Hepatocyte (in vitro differentiated cells): ENCODE measurements at regions not wholly inside any gene's neighbourhood (a gene's known extent, or its start where the extent isn't known, plus 50 kb on each side); places are given as distances from the start of the nearest gene placed in this dataset.

Source experiments
- DNase-seq: peaks from one replicate; pipeline ENCODE4 v3.0.0-alpha.2; 2016; ENCODE audit warnings: low spot score
- H2AFZ ChIP-seq: fragments of 200-600 bp; sonication (generic); 2 replicates; pipeline ENCODE4 v1.6.0; 2016; ENCODE audit warnings: antibody characterized with exemption, mild to moderate bottlenecking
- H3K27ac ChIP-seq: fragments of 200-600 bp; sonication (generic); 2 replicates; pipeline ENCODE4 v1.5.1; 2016; ENCODE audit warnings: mild to moderate bottlenecking
- H3K27me3 ChIP-seq: fragments of 200-600 bp; sonication (generic); 2 replicates; pipeline ENCODE4 v1.6.1; 2016
- H3K36me3 ChIP-seq: fragments of 200-600 bp; sonication (generic); replicated peaks from 2 replicates; pipeline ENCODE4 v1.5.1; 2016; ENCODE audit warnings: low read depth; ENCODE audit not compliant: insufficient read depth
- H3K4me1 ChIP-seq: fragments of 200-600 bp; sonication (generic); 2 replicates; pipeline ENCODE4 v1.5.1; 2016; ENCODE audit warnings: mild to moderate bottlenecking, moderate library complexity; ENCODE audit not compliant: insufficient read depth
- H3K4me2 ChIP-seq: fragments of 200-600 bp; sonication (generic); 2 replicates; pipeline ENCODE4 v1.6.0; 2016
- H3K4me3 ChIP-seq: fragments of 200-600 bp; sonication (generic); 2 replicates; pipeline ENCODE4 v1.5.1; 2016; ENCODE audit warnings: mild to moderate bottlenecking
- H3K79me2 ChIP-seq: fragments of 200-600 bp; sonication (generic); 2 replicates; pipeline ENCODE4 v1.6.0; 2017; ENCODE audit warnings: mild to moderate bottlenecking
- H3K9me2 ChIP-seq: fragments of 200-600 bp; sonication (generic); replicated peaks from 2 replicates; pipeline ENCODE4 v1.6.0; 2017; ENCODE audit warnings: mild to moderate bottlenecking; ENCODE audit not compliant: insufficient read depth
- H3K9me3 ChIP-seq: fragments of 200-600 bp; sonication (generic); 2 replicates; pipeline ENCODE4 v1.5.1; 2016; ENCODE audit warnings: low read depth, mild to moderate bottlenecking
- H4K20me1 ChIP-seq: fragments of 200-600 bp; sonication (generic); 2 replicates; pipeline ENCODE4 v1.6.0; 2016; ENCODE audit warnings: mild to moderate bottlenecking; ENCODE audit not compliant: insufficient read depth, poor library complexity, severe bottlenecking
- CTCF ChIP-seq: fragments of 200-600 bp; sonication (generic); IDR thresholded peaks from 2 replicates; pipeline ENCODE4 v1.5.1; 2016; ENCODE audit warnings: antibody characterized with exemption, mild to moderate bottlenecking; ENCODE audit not compliant: poor library complexity
- EZH2 ChIP-seq: fragments of 200-600 bp; sonication (generic); IDR thresholded peaks from 2 replicates; pipeline ENCODE4 v1.6.1; 2016; ENCODE audit warnings: antibody characterized with exemption, mild to moderate bottlenecking, borderline replicate concordance
- EZH2phosphoT487 ChIP-seq: fragments of 200-600 bp; sonication (generic); IDR thresholded peaks from one replicate; pipeline ENCODE4 v1.6.1; 2018; ENCODE audit warnings: antibody characterized with exemption, mild to moderate bottlenecking, low read depth, moderate library complexity; ENCODE audit not compliant: unreplicated experiment, severe bottlenecking
- WGBS: methylation state at CpG from one replicate; pipeline ENCODE4 v1.1.6; 2016; ENCODE audit warnings: low lambda C conversion rate; ENCODE audit errors: missing lambda C conversion rate; 5-methylcytosine and 5-hydroxymethylcytosine counted together

- Histone ChIP-seq H3K9me2 (no peaks in the 10 kb centered on the region), H3K9me3 (no peaks in the 10 kb centered on the region), H3K4me2 (no peak overlapping the region), H3K4me3 (no peak overlapping the region), H3K4me1 (no peaks in the 10 kb centered on the region), H2AFZ (no peak overlapping the region), H3K79me2 (no peaks in the 10 kb centered on the region), H4K20me1 (no peaks in the 10 kb centered on the region), H3K27me3 (no peaks in the 10 kb centered on the region), H3K27ac (no peak overlapping the region), H3K36me3 (no peaks in the 10 kb centered on the region)
- whole genome bisulfite sequencing, result 80% methylated on average over 9 of the region's 9 CpGs
- no peak for TF ChIP-seq CTCF
- no peak for TF ChIP-seq EZH2phosphoT487
- TF ChIP-seq EZH2, result no peak
- no peak for DNase-seq
Measured at GRCh38 chr1:4468804-4469514, 185.4 kb upstream of the AJAP1 start.

GRCh38 chr1:4476394-4476793, 178.0 kb upstream of the AJAP1 start:
- H3K27ac ChIP-seq, result no peak overlapping the region
- no peaks in the 10 kb centered on the region for H3K4me1 ChIP-seq
- H3K79me2 ChIP-seq, result no peaks in the 10 kb centered on the region
- H3K4me3 ChIP-seq, result no peak overlapping the region
- H3K9me3 ChIP-seq, result no peaks in the 10 kb centered on the region
- H3K4me2 ChIP-seq, result no peak overlapping the region
- no peaks in the 10 kb centered on the region for H3K27me3 ChIP-seq
- no peaks in the 10 kb centered on the region for H3K9me2 ChIP-seq
- no peaks in the 10 kb centered on the region for H3K36me3 ChIP-seq
- TF ChIP-seq EZH2phosphoT487 (no peak), EZH2 (no peak)
- no peak for DNase-seq
- no peaks in the 10 kb centered on the region for H4K20me1 ChIP-seq
- H2AFZ ChIP-seq, result no peak overlapping the region

GRCh38 chr1:4481451-4481850, 173.0 kb upstream of the AJAP1 start:
- H3K4me3 ChIP-seq, result no peak overlapping the region
- H3K27ac ChIP-seq, result no peak overlapping the region
- DNase-seq, result no peak
- H3K36me3 ChIP-seq, result no peaks in the 10 kb centered on the region
- H3K4me2 ChIP-seq, result no peak overlapping the region
- H3K4me1 ChIP-seq, result no peaks in the 10 kb centered on the region
- H3K9me3 ChIP-seq, result no peaks in the 10 kb centered on the region
- no peak for TF ChIP-seq EZH2
- TF ChIP-seq EZH2phosphoT487, result no peak
- no peak for TF ChIP-seq CTCF
- no peaks in the 10 kb centered on the region for H4K20me1 ChIP-seq
- H3K9me2 ChIP-seq, result no peaks in the 10 kb centered on the region
- no peaks in the 10 kb centered on the region for H3K79me2 ChIP-seq
- no peaks in the 10 kb centered on the region for H3K27me3 ChIP-seq
- H2AFZ ChIP-seq, result no peak overlapping the region
- WGBS, result 89% methylated on average over 18 of the region's 18 CpGs

GRCh38 chr1:4482526-4482925, 171.9 kb upstream of the AJAP1 start:
- no peak overlapping the region for H3K4me3 ChIP-seq
- no peaks in the 10 kb centered on the region for H3K4me1 ChIP-seq
- no peaks in the 10 kb centered on the region for H4K20me1 ChIP-seq
- no peaks in the 10 kb centered on the region for H3K36me3 ChIP-seq
- WGBS, result 94% methylated on average over 20 of the region's 21 CpGs
- H3K79me2 ChIP-seq, result no peaks in the 10 kb centered on the region
- TF ChIP-seq EZH2, result no peak
- no peak for TF ChIP-seq EZH2phosphoT487
- no peak for TF ChIP-seq CTCF
- no peaks in the 10 kb centered on the region for H3K9me3 ChIP-seq
- H3K27me3 ChIP-seq, result no peaks in the 10 kb centered on the region
- no peak overlapping the region for H3K27ac ChIP-seq
- H2AFZ ChIP-seq, result no peak overlapping the region
- no peak for DNase-seq
- H3K4me2 ChIP-seq, result no peak overlapping the region
- H3K9me2 ChIP-seq, result no peaks in the 10 kb centered on the region
